ENCODE measurements at regions not wholly inside any gene's neighbourhood (a gene's known extent, or its start where the extent isn't known, plus 50 kb on each side); places are given as distances from the start of the nearest gene placed in this dataset.

DNA sequence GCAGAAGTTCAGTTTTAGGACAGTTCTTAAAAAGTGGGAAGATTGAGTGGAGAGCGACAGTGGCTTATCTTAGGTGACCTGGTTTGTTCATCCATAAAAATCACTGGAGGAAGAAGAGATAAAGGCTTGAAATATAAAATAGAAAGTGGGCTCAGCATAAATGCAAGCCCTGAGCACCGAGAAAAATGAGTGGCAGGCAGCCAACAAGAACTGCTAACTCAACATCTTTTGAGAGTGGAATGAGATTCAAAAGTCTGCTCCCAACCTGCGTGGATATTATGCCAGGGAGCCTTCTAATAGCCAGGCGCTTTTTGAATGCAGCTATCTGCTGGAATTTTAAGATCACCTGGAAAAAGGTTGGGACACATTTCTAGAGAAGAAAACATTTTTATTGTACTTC lies 666.5 kb downstream of the FLRT2 start:
- H3K4me3 ChIP-seq (ENCODE audit: low read depth, low read length), result no peak overlapping the region
- no peak for DNase-seq (ENCODE audit: low read depth)
- TF ChIP-seq, protein P1, sequence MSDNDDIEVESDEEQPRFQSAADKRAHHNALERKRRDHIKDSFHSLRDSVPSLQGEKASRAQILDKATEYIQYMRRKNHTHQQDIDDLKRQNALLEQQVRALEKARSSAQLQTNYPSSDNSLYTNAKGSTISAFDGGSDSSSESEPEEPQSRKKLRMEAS (IDR thresholded peaks at IDR 0.05; ENCODE audit: low read depth, low read length), result no peak
- TF ChIP-seq, protein P2, sequence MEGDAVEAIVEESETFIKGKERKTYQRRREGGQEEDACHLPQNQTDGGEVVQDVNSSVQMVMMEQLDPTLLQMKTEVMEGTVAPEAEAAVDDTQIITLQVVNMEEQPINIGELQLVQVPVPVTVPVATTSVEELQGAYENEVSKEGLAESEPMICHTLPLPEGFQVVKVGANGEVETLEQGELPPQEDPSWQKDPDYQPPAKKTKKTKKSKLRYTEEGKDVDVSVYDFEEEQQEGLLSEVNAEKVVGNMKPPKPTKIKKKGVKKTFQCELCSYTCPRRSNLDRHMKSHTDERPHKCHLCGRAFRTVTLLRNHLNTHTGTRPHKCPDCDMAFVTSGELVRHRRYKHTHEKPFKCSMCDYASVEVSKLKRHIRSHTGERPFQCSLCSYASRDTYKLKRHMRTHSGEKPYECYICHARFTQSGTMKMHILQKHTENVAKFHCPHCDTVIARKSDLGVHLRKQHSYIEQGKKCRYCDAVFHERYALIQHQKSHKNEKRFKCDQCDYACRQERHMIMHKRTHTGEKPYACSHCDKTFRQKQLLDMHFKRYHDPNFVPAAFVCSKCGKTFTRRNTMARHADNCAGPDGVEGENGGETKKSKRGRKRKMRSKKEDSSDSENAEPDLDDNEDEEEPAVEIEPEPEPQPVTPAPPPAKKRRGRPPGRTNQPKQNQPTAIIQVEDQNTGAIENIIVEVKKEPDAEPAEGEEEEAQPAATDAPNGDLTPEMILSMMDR (IDR thresholded peaks at IDR 0.05; ENCODE audit: low read depth, low read length), result no peak
- no peak for TF ChIP-seq POLR2A (IDR thresholded peaks at IDR 0.05; ENCODE audit: extremely low read depth, insufficient read length)
- no peak for TF ChIP-seq MYC (IDR thresholded peaks at IDR 0.05; ENCODE audit: low read depth, low read length)

DNA sequence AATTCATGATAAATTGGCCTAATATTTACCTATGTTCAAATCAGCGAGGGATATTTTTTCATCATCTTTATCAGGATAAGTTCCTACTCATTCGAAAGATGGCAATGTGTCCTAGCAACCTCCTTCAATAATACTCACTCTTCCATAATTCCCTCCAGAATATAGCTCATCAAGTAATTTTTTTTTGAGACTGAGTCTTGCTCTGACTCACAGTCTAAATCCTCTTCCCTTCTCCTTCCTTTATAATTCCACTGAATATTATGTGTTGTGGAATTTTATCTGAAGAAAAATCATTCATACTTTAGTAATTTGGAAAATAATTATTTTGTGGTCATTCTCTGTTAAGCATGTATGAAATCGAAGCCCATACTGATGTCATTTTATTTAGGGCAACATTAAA lies 663.8 kb downstream of the FLRT2 start:
- TF ChIP-seq, protein P1 (IDR thresholded peaks at IDR 0.05; ENCODE audit: low read depth, low read length), result no peak
- TF ChIP-seq, protein P2 (IDR thresholded peaks at IDR 0.05; ENCODE audit: low read depth, low read length), result no peak
- TF ChIP-seq POLR2A (IDR thresholded peaks at IDR 0.05; ENCODE audit: extremely low read depth, insufficient read length), result no peak
- TF ChIP-seq MYC (IDR thresholded peaks at IDR 0.05; ENCODE audit: low read depth, low read length), result no peak
- no peak overlapping the region for H3K4me3 ChIP-seq (ENCODE audit: low read depth, low read length)
- DNase-seq (ENCODE audit: low read depth), result no peak

DNA sequence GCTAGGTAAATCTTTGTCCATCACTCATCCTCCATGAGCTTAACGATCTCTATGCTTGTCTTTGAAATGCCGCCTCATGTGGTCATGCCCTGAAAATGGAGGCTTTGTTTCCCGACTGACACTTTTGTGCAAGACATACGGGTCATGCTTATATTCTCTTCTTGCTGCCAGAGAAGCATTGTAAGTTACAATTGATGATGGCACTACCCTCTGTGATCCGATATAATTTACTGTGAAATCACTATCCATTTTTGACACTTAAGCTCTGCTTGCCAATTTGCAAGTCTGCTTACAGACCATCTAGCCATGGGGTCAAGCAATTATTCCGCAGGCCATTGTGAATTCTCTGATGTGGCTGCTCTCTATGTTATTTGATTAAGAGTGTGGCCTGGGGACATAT lies 650.0 kb downstream of the FLRT2 start:
- no peak overlapping the region for H3K4me3 ChIP-seq (ENCODE audit: low read depth, low read length)
- no peak for DNase-seq (ENCODE audit: low read depth)
- no peak for TF ChIP-seq MYC (IDR thresholded peaks at IDR 0.05; ENCODE audit: low read depth, low read length)
- TF ChIP-seq, protein P1 (IDR thresholded peaks at IDR 0.05; ENCODE audit: low read depth, low read length), result no peak
- TF ChIP-seq, protein P2 (IDR thresholded peaks at IDR 0.05; ENCODE audit: low read depth, low read length), result no peak
- no peak for TF ChIP-seq POLR2A (IDR thresholded peaks at IDR 0.05; ENCODE audit: extremely low read depth, insufficient read length)

DNA sequence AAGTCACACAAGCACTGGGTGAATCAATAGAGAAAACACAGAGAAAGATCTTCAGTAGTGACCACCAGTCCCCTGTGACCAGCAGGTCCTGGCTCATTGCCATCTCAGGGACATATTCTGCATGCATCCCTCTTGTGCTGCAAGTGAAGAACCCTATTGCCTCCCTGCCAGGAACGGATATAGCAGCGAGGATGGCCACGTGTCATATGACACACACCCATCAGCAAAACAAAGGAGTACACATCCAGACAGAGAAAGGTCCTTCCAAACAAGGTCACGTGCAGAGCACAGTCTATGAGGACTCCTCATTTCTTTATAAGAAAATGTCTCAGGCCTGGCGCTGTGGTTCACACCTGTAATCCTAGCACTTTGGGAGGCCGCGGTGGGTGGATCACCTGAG lies 638.4 kb downstream of the FLRT2 start:
- TF ChIP-seq, protein P1 (IDR thresholded peaks at IDR 0.05; ENCODE audit: low read depth, low read length), result no peak
- no peak for TF ChIP-seq MYC (IDR thresholded peaks at IDR 0.05; ENCODE audit: low read depth, low read length)
- no peak for TF ChIP-seq POLR2A (IDR thresholded peaks at IDR 0.05; ENCODE audit: extremely low read depth, insufficient read length)
- TF ChIP-seq, protein P2 (IDR thresholded peaks at IDR 0.05; ENCODE audit: low read depth, low read length), result no peak
- peak; percentile 1 for DNase-seq (ENCODE audit: low read depth)
- no peak overlapping the region for H3K4me3 ChIP-seq (ENCODE audit: low read depth, low read length)

DNA sequence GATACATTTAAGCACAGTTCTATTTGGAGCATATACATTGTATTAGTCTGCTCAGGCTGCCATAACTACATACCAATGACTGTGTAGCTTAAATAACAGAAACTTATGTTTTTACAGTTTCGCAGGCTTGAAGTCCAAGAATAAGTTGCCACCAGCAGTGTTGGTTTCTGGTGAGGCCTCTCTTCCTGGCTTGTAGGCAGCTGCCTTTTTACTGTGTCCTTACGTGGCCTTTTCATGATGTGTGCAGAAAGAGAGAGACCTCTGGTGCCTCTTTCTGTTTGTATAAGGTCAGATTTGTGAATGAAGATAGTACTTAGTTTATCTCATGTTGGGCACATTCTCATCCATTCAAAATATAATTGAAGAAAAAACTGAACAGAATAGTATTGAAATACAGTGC lies 636.6 kb downstream of the FLRT2 start:
- DNase-seq (ENCODE audit: low read depth), result no peak

More for the DNA sequence above, 636.6 kb downstream of the FLRT2 start:
- TF ChIP-seq MYC (IDR thresholded peaks at IDR 0.05; ENCODE audit: low read depth, low read length) (no peak), POLR2A (IDR thresholded peaks at IDR 0.05; ENCODE audit: extremely low read depth, insufficient read length) (no peak)
- TF ChIP-seq, protein P2 (IDR thresholded peaks at IDR 0.05; ENCODE audit: low read depth, low read length), result no peak
- TF ChIP-seq, protein P1 (IDR thresholded peaks at IDR 0.05; ENCODE audit: low read depth, low read length), result no peak
- no peak overlapping the region for H3K4me3 ChIP-seq (ENCODE audit: low read depth, low read length)

Data from NB4 (cell line).